Adipose tissue (tissue), 3 donors: ENCODE measurements at regions not wholly inside any gene's neighbourhood (a gene's known extent, or its start where the extent isn't known, plus 50 kb on each side); places are given as distances from the start of the nearest gene placed in this dataset.
"Not testable (repeated sequence)": the region's sequence is repeated elsewhere in the genome, so short reads cannot be mapped to it uniquely, and the experiment has no call there.

Source experiments
- H3K27ac ChIP-seq: one replicate; pipeline ENCODE4 v1.5.1; 2013; ENCODE audit warnings: low read depth, low read length
- WGBS, 3 donors: extraction: QIAGEN DNeasy Blood & Tissue Kit; methylation state at CpG; one replicate each; pipeline ENCODE4 v1.1.7; 2013; 5-methylcytosine and 5-hydroxymethylcytosine counted together
- donor health status: healthy with polysubstance abuse.
- donor health status: Bipolar disorder and iron deficiency.
- donor health status: healthy.

GRCh38 chr1:232319518-232320210, 310.3 kb downstream of the SIPA1L2 start:
- WGBS, 3 donors = 44 to 84% (median 67%) methylated on average over 4 of the region's 4 CpGs
- no peak overlapping the region for H3K27ac ChIP-seq

GRCh38 chr1:232319072-232319471, 310.9 kb downstream of the SIPA1L2 start:
- no peak overlapping the region for H3K27ac ChIP-seq
- 47 to 77% (median 69%) methylated on average over 10 of the region's 10 CpGs for WGBS, 3 donors

- H3K27ac ChIP-seq = no peak overlapping the region
- 96 to 99% (median 98%) methylated on average over 2 of the region's 2 CpGs for WGBS, 3 donors
Measured at GRCh38 chr1:232318143-232318542, 311.8 kb downstream of the SIPA1L2 start.

- 83 to 100% (median 96%) methylated on average over 1 of the region's 1 CpG for WGBS, 3 donors
- H3K27ac ChIP-seq = no peak overlapping the region
Measured at GRCh38 chr1:232317350-232317749, 312.6 kb downstream of the SIPA1L2 start.

GRCh38 chr1:232316864-232317263, 313.1 kb downstream of the SIPA1L2 start:
- H3K27ac ChIP-seq = no peak overlapping the region

- not testable (repeated sequence) for H3K27ac ChIP-seq
- 89 to 97% (median 92%) methylated on average over 15 of the region's 15 CpGs for WGBS, 3 donors
Measured at GRCh38 chr1:232313876-232314275, 316.1 kb downstream of the SIPA1L2 start.

GRCh38 chr1:232310541-232310940, 319.4 kb downstream of the SIPA1L2 start:
- H3K27ac ChIP-seq = no peak overlapping the region
- WGBS, 3 donors = 69 to 76% (median 70%) methylated on average over 5 of the region's 5 CpGs

- no peak overlapping the region for H3K27ac ChIP-seq
- WGBS, 3 donors = 53 to 62% (median 61%) methylated on average over 3 of the region's 3 CpGs
Measured at GRCh38 chr1:232308616-232309015, 321.3 kb downstream of the SIPA1L2 start.

GRCh38 chr1:232307296-232308017, 322.5 kb downstream of the SIPA1L2 start:
- no peak overlapping the region for H3K27ac ChIP-seq
- WGBS, 3 donors = 49 to 69% (median 56%) methylated on average over 5 of the region's 5 CpGs

- H3K27ac ChIP-seq = no peak overlapping the region
- WGBS, 3 donors = 37 to 48% (median 41%) methylated on average over 8 of the region's 8 CpGs
Measured at GRCh38 chr1:232306269-232306961, 323.5 kb downstream of the SIPA1L2 start.

GRCh38 chr1:232305050-232305449, 324.9 kb downstream of the SIPA1L2 start:
- 64 to 76% (median 67%) methylated on average over 4 of the region's 4 CpGs for WGBS, 3 donors

GRCh38 chr1:232303222-232303620, 326.7 kb downstream of the SIPA1L2 start:
- WGBS, 3 donors = 90 to 95% (median 91%) methylated on average over 5 of the region's 5 CpGs

More at GRCh38 chr1:232305050-232305449, 324.9 kb downstream of the SIPA1L2 start:
- H3K27ac ChIP-seq = no peak overlapping the region

GRCh38 chr1:232302376-232303221, 327.3 kb downstream of the SIPA1L2 start:
- 57 to 70% (median 65%) methylated on average over 4 of the region's 4 CpGs for WGBS, 3 donors
- no peak overlapping the region for H3K27ac ChIP-seq

More at GRCh38 chr1:232303222-232303620, 326.7 kb downstream of the SIPA1L2 start:
- no peak overlapping the region for H3K27ac ChIP-seq

- no peak overlapping the region for H3K27ac ChIP-seq
- WGBS, 3 donors = 81 to 94% (median 94%) methylated on average over 8 of the region's 8 CpGs
Measured at GRCh38 chr1:232301246-232301645, 328.7 kb downstream of the SIPA1L2 start.

- WGBS, 3 donors = 86 to 91% (median 89%) methylated on average over 2 of the region's 2 CpGs
- no peak overlapping the region for H3K27ac ChIP-seq
Measured at GRCh38 chr1:232300466-232300865, 329.5 kb downstream of the SIPA1L2 start.

GRCh38 chr1:232296461-232296860, 333.5 kb downstream of the SIPA1L2 start:
- 70 to 96% (median 94%) methylated on average over 4 of the region's 4 CpGs for WGBS, 3 donors
- H3K27ac ChIP-seq = no peak overlapping the region

- no peak overlapping the region for H3K27ac ChIP-seq
Measured at GRCh38 chr1:232293361-232293760, 336.6 kb downstream of the SIPA1L2 start.

GRCh38 chr1:232292818-232293217, 337.1 kb downstream of the SIPA1L2 start:
- WGBS, 3 donors = 89 to 92% (median 90%) methylated on average over 7 of the region's 7 CpGs
- no peak overlapping the region for H3K27ac ChIP-seq

More at GRCh38 chr1:232293361-232293760, 336.6 kb downstream of the SIPA1L2 start:
- WGBS, 3 donors = 85 to 94% (median 91%) methylated on average over 3 of the region's 3 CpGs
